PC-9 (cell line): ENCODE measurements at regions not wholly inside any gene's neighbourhood (a gene's known extent, or its start where the extent isn't known, plus 50 kb on each side); places are given as distances from the start of the nearest gene placed in this dataset.

Source experiments
- BruUV-seq: library from RNA; stranded (reverse); fragments of 400-500 nt; replicated peaks from 2 replicates; lab custom pipeline; 2021; lab: Mats Ljungman, UMichigan
- CTCF ChIA-PET: fragments of 300-600 bp; sonication (Branson Sonifier 250); formaldehyde crosslinking; loops from one replicate; lab custom pipeline; 2022; ENCODE audit warnings: antibody characterized with exemption; lab: Charles Lee
- POLR2A ChIA-PET: fragments of 300-600 bp; sonication (Branson Sonifier 250); formaldehyde crosslinking; loops from one replicate; lab custom pipeline; 2022; ENCODE audit warnings: antibody characterized with exemption; ENCODE audit not compliant: unreplicated experiment; lab: Charles Lee
- DNase-seq, 2 experiments: peaks; one replicate each; pipeline versions ENCODE4 v3.0.0 to v3.0.0-alpha.2; 2015 to 2022; ENCODE audit warnings: mixed read lengths in 1 of 2
- H2AFZ ChIP-seq: fragments of 200-600 bp; sonication (generic); 2 replicates; pipeline ENCODE4 v1.8.1; 2017; ENCODE audit warnings: antibody characterized with exemption
- H3F3A ChIP-seq: fragments of 200-600 bp; sonication (generic); 2 replicates; pipeline ENCODE4 v1.8.1; 2017; ENCODE audit warnings: antibody characterized with exemption, mild to moderate bottlenecking, low read depth; ENCODE audit not compliant: insufficient read depth
- H3K27ac ChIP-seq: fragments of 200-600 bp; sonication (generic); 2 replicates; pipeline ENCODE4 v1.6.1; 2016; ENCODE audit warnings: mixed run types
- H3K27me3 ChIP-seq: fragments of 200-600 bp; sonication (generic); 2 replicates; pipeline ENCODE4 v1.6.1; 2016; ENCODE audit warnings: low read depth, mixed run types; ENCODE audit not compliant: insufficient read depth
- H3K36me3 ChIP-seq: fragments of 200-600 bp; sonication (generic); 2 replicates; pipeline ENCODE4 v1.6.1; 2016; ENCODE audit warnings: low read depth, mixed run types
- H3K4me1 ChIP-seq: fragments of 200-600 bp; sonication (generic); replicated peaks from 2 replicates; pipeline ENCODE4 v1.6.1; 2016; ENCODE audit warnings: mixed run types; ENCODE audit not compliant: insufficient read depth
- H3K4me2 ChIP-seq: fragments of 200-600 bp; sonication (generic); 2 replicates; pipeline ENCODE4 v1.6.1; 2017; ENCODE audit warnings: mixed run types
- H3K4me3 ChIP-seq: fragments of 200-600 bp; sonication (generic); 2 replicates; pipeline ENCODE4 v1.6.1; 2016; ENCODE audit warnings: mixed run types
- H3K79me2 ChIP-seq: fragments of 200-600 bp; sonication (generic); 2 replicates; pipeline ENCODE4 v1.6.1; 2017; ENCODE audit warnings: low read depth, mixed run types
- H3K9me2 ChIP-seq: fragments of 200-600 bp; sonication (generic); 2 replicates; pipeline ENCODE4 v1.8.1; 2017; ENCODE audit warnings: mild to moderate bottlenecking; ENCODE audit not compliant: insufficient read depth
- H3K9me3 ChIP-seq: fragments of 200-600 bp; sonication (generic); 2 replicates; pipeline ENCODE4 v1.8.1; 2016; ENCODE audit warnings: low read depth; ENCODE audit not compliant: insufficient read depth
- H4K20me1 ChIP-seq: fragments of 200-600 bp; sonication (generic); 2 replicates; pipeline ENCODE4 v1.8.1; 2017; ENCODE audit not compliant: insufficient read depth
- EZH2 ChIP-seq: fragments of 200-600 bp; sonication (generic); IDR thresholded peaks from 2 replicates; pipeline ENCODE4 v1.8.0; 2017; ENCODE audit warnings: antibody characterized with exemption, low read depth
- intact Hi-C: fragments of 100-400 bp; cut with micrococcal nuclease; formaldehyde crosslinking; loops from one replicate; pipeline ENCODE4 v1.10.0; 2022; ENCODE audit not compliant: unreplicated experiment
- TF ChIP-seq, protein P1 (sequence below): fragments of 200-600 bp; sonication (generic); conservative IDR thresholded peaks from 2 replicates; pipeline ENCODE4 v1.6.1; 2017; ENCODE audit warnings: mixed run types, antibody characterized with exemption, mild to moderate bottlenecking, moderate library complexity

DNA sequence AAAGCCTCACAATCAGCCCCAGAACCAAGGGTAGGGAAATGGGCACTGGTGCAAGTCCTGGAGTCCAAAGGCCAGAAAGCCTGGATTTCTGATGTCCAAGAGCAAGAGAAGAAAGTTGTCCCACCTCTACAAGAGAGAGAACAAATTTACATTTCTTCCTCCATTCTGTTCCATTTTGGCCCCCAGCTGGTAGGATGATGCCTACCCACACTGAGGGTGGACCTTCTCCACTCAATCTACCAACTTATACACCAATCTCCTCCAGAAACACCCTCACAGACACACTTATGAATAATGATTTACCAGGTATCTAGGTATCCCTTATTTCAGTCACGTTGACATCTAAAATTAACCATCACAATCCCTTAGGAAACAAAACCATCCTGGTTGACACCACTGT is 367.8 kb upstream of the GRIA3 start:
- Histone ChIP-seq H3K4me3 (no peak overlapping the region), H3K9me2 (no peaks in the 10 kb centered on the region), H3K27ac (no peak overlapping the region), H3K4me1 (no peaks in the 10 kb centered on the region), H3K27me3 (no peaks in the 10 kb centered on the region), H4K20me1 (no peaks in the 10 kb centered on the region), H3K4me2 (no peak overlapping the region), H3F3A (no peaks in the 10 kb centered on the region), H3K79me2 (no peaks in the 10 kb centered on the region), H3K9me3 (no peaks in the 10 kb centered on the region), H3K36me3 (no peaks in the 10 kb centered on the region), H2AFZ (no peak overlapping the region)
- DNase-seq: no peak
- no TSS peak for BruUV-seq
- CTCF ChIA-PET: no interaction called here
- TF ChIP-seq, protein P1, sequence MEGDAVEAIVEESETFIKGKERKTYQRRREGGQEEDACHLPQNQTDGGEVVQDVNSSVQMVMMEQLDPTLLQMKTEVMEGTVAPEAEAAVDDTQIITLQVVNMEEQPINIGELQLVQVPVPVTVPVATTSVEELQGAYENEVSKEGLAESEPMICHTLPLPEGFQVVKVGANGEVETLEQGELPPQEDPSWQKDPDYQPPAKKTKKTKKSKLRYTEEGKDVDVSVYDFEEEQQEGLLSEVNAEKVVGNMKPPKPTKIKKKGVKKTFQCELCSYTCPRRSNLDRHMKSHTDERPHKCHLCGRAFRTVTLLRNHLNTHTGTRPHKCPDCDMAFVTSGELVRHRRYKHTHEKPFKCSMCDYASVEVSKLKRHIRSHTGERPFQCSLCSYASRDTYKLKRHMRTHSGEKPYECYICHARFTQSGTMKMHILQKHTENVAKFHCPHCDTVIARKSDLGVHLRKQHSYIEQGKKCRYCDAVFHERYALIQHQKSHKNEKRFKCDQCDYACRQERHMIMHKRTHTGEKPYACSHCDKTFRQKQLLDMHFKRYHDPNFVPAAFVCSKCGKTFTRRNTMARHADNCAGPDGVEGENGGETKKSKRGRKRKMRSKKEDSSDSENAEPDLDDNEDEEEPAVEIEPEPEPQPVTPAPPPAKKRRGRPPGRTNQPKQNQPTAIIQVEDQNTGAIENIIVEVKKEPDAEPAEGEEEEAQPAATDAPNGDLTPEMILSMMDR: no peak
- TF ChIP-seq EZH2: no peak
- intact Hi-C loops: no loop called here
- POLR2A ChIA-PET: no interaction called here

DNA sequence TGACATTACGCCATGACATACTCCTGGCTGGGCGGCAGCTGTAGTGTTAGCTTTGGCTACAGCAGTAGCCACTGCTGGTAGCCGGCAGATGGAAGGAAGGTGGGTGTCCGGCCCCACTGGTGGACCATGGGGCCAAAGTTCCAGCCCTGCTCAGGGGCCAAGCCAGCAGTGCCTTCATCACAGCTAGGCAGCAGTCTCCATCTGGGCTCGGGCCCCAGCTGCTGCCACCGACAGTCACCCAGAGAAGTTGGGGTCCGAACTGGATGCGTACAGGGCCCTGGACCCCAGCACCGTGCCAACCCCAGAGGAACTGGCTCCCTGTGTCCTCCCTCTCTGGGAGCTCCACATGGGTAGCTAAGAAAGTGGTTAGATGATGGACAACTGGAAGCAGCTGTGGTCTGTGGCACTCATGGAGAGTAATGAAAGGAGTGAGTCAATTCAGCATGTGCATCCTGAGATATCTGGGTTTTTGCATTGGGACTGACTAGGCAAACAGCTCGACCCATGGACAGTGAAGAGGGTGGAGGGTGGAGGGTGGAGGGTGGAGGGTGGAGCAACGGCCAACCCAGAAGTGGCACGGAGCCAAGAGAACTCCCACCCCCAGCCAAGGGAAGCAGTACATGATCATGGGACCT is 366.6 kb upstream of the GRIA3 start:
- no peak overlapping the region for H2AFZ ChIP-seq
- H3K79me2 ChIP-seq: no peaks in the 10 kb centered on the region
- no peaks in the 10 kb centered on the region for H3K27me3 ChIP-seq
- no peak for DNase-seq
- H3F3A ChIP-seq: no peaks in the 10 kb centered on the region
- intact Hi-C loops: no loop called here
- ChIA-PET POLR2A (no interaction called here), CTCF (no interaction called here)
- no peak overlapping the region for H3K27ac ChIP-seq
- no peaks in the 10 kb centered on the region for H3K9me2 ChIP-seq
- BruUV-seq: no TSS peak
- no peak overlapping the region for H3K4me3 ChIP-seq
- TF ChIP-seq EZH2: no peak
- TF ChIP-seq, protein P1: no peak
- H4K20me1 ChIP-seq: no peaks in the 10 kb centered on the region
- no peaks in the 10 kb centered on the region for H3K4me1 ChIP-seq
- no peaks in the 10 kb centered on the region for H3K9me3 ChIP-seq
- no peaks in the 10 kb centered on the region for H3K36me3 ChIP-seq
- H3K4me2 ChIP-seq: no peak overlapping the region

DNA sequence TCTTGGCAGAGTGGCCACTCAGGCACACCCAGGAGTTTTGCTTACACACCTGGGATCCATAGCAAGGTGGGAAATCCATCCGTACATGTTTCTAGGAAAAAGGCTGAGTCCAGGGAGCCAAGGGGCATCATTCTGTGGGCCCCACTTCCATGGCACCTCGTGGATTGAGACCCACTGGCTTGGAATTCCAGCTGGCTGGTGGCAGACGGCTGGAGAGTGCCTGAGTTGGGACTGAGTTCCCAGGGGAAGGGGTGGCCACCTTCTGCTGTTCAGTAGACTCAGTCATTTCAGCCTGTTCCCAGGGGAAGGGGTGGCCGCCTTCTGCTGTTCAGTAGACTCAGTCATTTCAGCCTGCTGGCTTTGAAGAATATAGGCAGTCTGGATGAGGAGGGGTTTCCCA is 366.0 kb upstream of the GRIA3 start:
- no peaks in the 10 kb centered on the region for H3K9me2 ChIP-seq
- H3K4me3 ChIP-seq: no peak overlapping the region
- no peak for DNase-seq
- H2AFZ ChIP-seq: no peak overlapping the region
- POLR2A ChIA-PET: no interaction called here
- no peaks in the 10 kb centered on the region for H3K27me3 ChIP-seq
- no peaks in the 10 kb centered on the region for H3K4me1 ChIP-seq
- no peak overlapping the region for H3K4me2 ChIP-seq
- intact Hi-C loops: no loop called here
- H3K79me2 ChIP-seq: no peaks in the 10 kb centered on the region
- H3K27ac ChIP-seq: no peak overlapping the region
- no peaks in the 10 kb centered on the region for H3K36me3 ChIP-seq
- H3K9me3 ChIP-seq: no peaks in the 10 kb centered on the region
- H4K20me1 ChIP-seq: no peaks in the 10 kb centered on the region
- no peak for TF ChIP-seq EZH2
- TF ChIP-seq, protein P1: no peak
- CTCF ChIA-PET: no interaction called here
- no peaks in the 10 kb centered on the region for H3F3A ChIP-seq
- BruUV-seq: no TSS peak
